IMR-90 (cell line): ENCODE measurements at regions not wholly inside any gene's neighbourhood (a gene's known extent, or its start where the extent isn't known, plus 50 kb on each side); places are given as distances from the start of the nearest gene placed in this dataset.

Source experiments
- ATAC-seq: fragments of 200-7000 bp; cut with Tn5 transposase; 2 replicates; pipeline ENCODE4 v1.9.1; 2020; ENCODE audit warnings: low read depth, mild to moderate bottlenecking, moderate library complexity
- BruUV-seq: library from RNA; stranded (reverse); fragments of 400-500 nt; replicated peaks from 2 replicates; lab custom pipeline; 2021; lab: Mats Ljungman, UMichigan
- CTCF ChIA-PET: fragments of 300-600 bp; formaldehyde crosslinking; extraction: SDS; loops from one replicate; lab custom pipeline; 2021; ENCODE audit warnings: antibody characterized with exemption; lab: Yijun Ruan, JAX
- POLR2A ChIA-PET: fragments of 300-600 bp; sonication (Branson Sonifier 250); formaldehyde crosslinking; loops from one replicate; lab custom pipeline; 2022; ENCODE audit warnings: antibody characterized with exemption; ENCODE audit not compliant: unreplicated experiment; lab: Charles Lee
- DNase-seq: peaks from one replicate; pipeline ENCODE4 v3.0.0; 2013
- H2AFZ ChIP-seq: replicated peaks from 2 replicates; pipeline ENCODE3; 2013; ENCODE audit warnings: low read length, mild to moderate bottlenecking; ENCODE audit not compliant: poor library complexity
- H2AK5ac ChIP-seq: 2 replicates; pipeline ENCODE4 v1.6.1; 2013; ENCODE audit warnings: low read depth, low read length, inconsistent platforms
- H2AK9ac ChIP-seq: replicated peaks from 2 replicates; pipeline ENCODE3; 2013; ENCODE audit warnings: mild to moderate bottlenecking, low read depth, low read length, moderate library complexity; ENCODE audit not compliant: poor library complexity
- H2BK120ac ChIP-seq: 2 replicates; pipeline ENCODE4 v1.6.1; 2013; ENCODE audit warnings: low read depth, low read length, inconsistent platforms
- H2BK15ac ChIP-seq: 3 replicates; pipeline ENCODE4 v1.6.1; 2013; ENCODE audit warnings: low read depth, low read length, inconsistent platforms
- H2BK20ac ChIP-seq: 2 replicates; pipeline ENCODE4 v1.6.1; 2013; ENCODE audit warnings: low read depth, mild to moderate bottlenecking, inconsistent platforms, low read length, moderate library complexity
- H2BK5ac ChIP-seq: 2 replicates; pipeline ENCODE4 v1.6.1; 2013; ENCODE audit warnings: mild to moderate bottlenecking, low read depth, low read length, inconsistent platforms; ENCODE audit not compliant: poor library complexity, severe bottlenecking
- H3K14ac ChIP-seq: replicated peaks from 2 replicates; pipeline ENCODE4 v1.6.1; 2013; ENCODE audit warnings: low read depth, low read length, inconsistent platforms
- H3K18ac ChIP-seq: 2 replicates; pipeline ENCODE4 v1.6.1; 2013; ENCODE audit warnings: low read depth, low read length, control low read depth
- H3K23ac ChIP-seq: 2 replicates; pipeline ENCODE4 v1.6.1; 2013; ENCODE audit warnings: low read depth, low read length, inconsistent platforms
- H3K27ac ChIP-seq: 2 replicates; pipeline ENCODE4 v1.5.1; 2013; ENCODE audit warnings: mild to moderate bottlenecking, control low read depth, low read length; ENCODE audit not compliant: insufficient read depth
- H3K27me3 ChIP-seq: 2 replicates; pipeline ENCODE4 v1.6.1; 2013; ENCODE audit warnings: low read length; ENCODE audit not compliant: control insufficient read depth, insufficient read depth
- H3K36me3 ChIP-seq: 2 replicates; pipeline ENCODE4 v1.6.1; 2013; ENCODE audit warnings: low read length, mixed read lengths; ENCODE audit not compliant: control insufficient read depth, insufficient read depth
- H3K4ac ChIP-seq: 2 replicates; pipeline ENCODE4 v1.6.1; 2013; ENCODE audit warnings: low read depth, low read length, inconsistent platforms
- H3K4me1 ChIP-seq: 2 replicates; pipeline ENCODE4 v1.6.1; 2013; ENCODE audit warnings: low read length, mixed read lengths; ENCODE audit not compliant: control insufficient read depth, insufficient read depth
- H3K4me2 ChIP-seq: 2 replicates; pipeline ENCODE4 v1.6.1; 2013; ENCODE audit warnings: low read depth, mild to moderate bottlenecking, control low read depth, low read length, moderate library complexity
- H3K4me3 ChIP-seq: 2 replicates; pipeline ENCODE4 v1.5.1; 2013; ENCODE audit warnings: low read depth, mild to moderate bottlenecking, control low read depth, low read length, moderate library complexity; ENCODE audit not compliant: insufficient read depth
- H3K56ac ChIP-seq: 2 replicates; pipeline ENCODE4 v1.6.1; 2013; ENCODE audit warnings: low read length, inconsistent platforms; ENCODE audit not compliant: insufficient read depth; ENCODE audit errors: extremely low read depth
- H3K79me1 ChIP-seq, 2 experiments: 2 replicates each; pipeline ENCODE4 v1.6.1; 2013; ENCODE audit warnings: low read length in 2 of 2, inconsistent platforms in 1 of 2, low read depth in 1 of 2
- H3K9ac ChIP-seq: 2 replicates; pipeline ENCODE4 v1.6.1; 2013; ENCODE audit warnings: low read depth, low read length, control low read depth
- H3K9me1 ChIP-seq: 2 replicates; pipeline ENCODE4 v1.6.1; 2013; ENCODE audit warnings: low read length, inconsistent platforms; ENCODE audit not compliant: insufficient read depth
- H3K9me3 ChIP-seq: 2 replicates; pipeline ENCODE4 v1.6.1; 2013; ENCODE audit warnings: low read length; ENCODE audit not compliant: control insufficient read depth, insufficient read depth
- H4K20me1 ChIP-seq: 2 replicates; pipeline ENCODE4 v1.6.1; 2013; ENCODE audit warnings: low read length, inconsistent platforms; ENCODE audit not compliant: insufficient read depth
- H4K5ac ChIP-seq: 2 replicates; pipeline ENCODE4 v1.6.1; 2013; ENCODE audit warnings: mild to moderate bottlenecking, low read depth, low read length, control low read depth
- H4K8ac ChIP-seq, 2 experiments: 2 replicates each; pipeline ENCODE4 v1.6.1; 2013; ENCODE audit warnings: low read depth in 2 of 2, low read length in 2 of 2, control low read depth in 1 of 2, inconsistent platforms in 1 of 2
- H4K91ac ChIP-seq: 2 replicates; pipeline ENCODE4 v1.6.1; 2013; ENCODE audit warnings: low read depth, low read length, inconsistent platforms; ENCODE audit not compliant: insufficient read depth
- POLR2A ChIP-seq: IDR thresholded peaks from 2 replicates; pipeline ENCODE4 v1.6.1; 2012; ENCODE audit warnings: mild to moderate bottlenecking, low read depth, low read length
- RCOR1 ChIP-seq: IDR thresholded peaks from 2 replicates; pipeline ENCODE4 v1.6.1; 2012; ENCODE audit warnings: mild to moderate bottlenecking, low read length, improper control_type of control experiment; ENCODE audit not compliant: insufficient replicate concordance
- SMC3 ChIP-seq: fragments of 150-350 bp; IDR thresholded peaks from 2 replicates; pipeline ENCODE4 v1.6.1; 2016; ENCODE audit warnings: low read depth, mild to moderate bottlenecking, antibody characterized with exemption, low read length, moderate library complexity
- WGBS, 2 experiments: methylation state at CpG; one replicate each; pipeline versions ENCODE4 v1.1.5 to v1.1.7; 2013; ENCODE audit warnings: missing lambda C conversion rate in 2 of 2; ENCODE audit not compliant: insufficient read length in 1 of 2; ENCODE audit errors: extremely low coverage in 2 of 2; 5-methylcytosine and 5-hydroxymethylcytosine counted together
- dilution Hi-C: fragments of 300-500 bp; cut with HindIII; formaldehyde crosslinking; loops from one replicate; pipeline ENCODE4 v1.14.3; 2018; ENCODE audit warnings: low sequenced_read_pairs; ENCODE audit not compliant: unreplicated experiment
- in situ Hi-C: fragments of 300-500 bp; cut with MboI; formaldehyde crosslinking; loops from 3 replicates; pipeline ENCODE4 v1.14.3; 2019; ENCODE audit warnings: low sequenced_read_pairs, inconsistent platforms, mixed read lengths
- intact Hi-C: fragments of 100-400 bp; cut with micrococcal nuclease; formaldehyde crosslinking; loops from 2 replicates; pipeline ENCODE4 v1.10.0; 2022

DNA sequence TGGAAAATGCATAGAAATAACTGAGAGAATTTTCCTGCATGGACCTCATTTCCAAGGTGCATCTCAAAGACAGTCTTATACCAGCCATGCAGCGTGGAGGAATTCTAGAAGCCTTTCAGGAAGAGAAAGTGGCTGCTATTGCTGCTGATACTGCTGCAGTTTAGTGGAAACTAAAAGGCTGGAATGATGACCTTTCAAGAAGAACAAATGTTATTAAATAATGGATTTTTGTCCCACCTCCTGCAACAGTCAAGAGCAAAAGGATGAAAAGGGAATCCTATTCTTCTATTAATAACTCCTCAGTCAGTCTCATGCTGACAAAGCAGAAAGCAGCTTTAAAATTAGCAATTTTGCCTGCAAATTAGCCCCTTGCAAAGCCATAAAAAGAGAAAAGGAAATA lies 68.2 kb upstream of the C1orf87 start:
- H4K91ac ChIP-seq, result no peak overlapping the region
- in situ Hi-C loops, result no loop called here
- H2BK15ac ChIP-seq, result no peak overlapping the region
- no peaks in the 10 kb centered on the region for H3K9me1 ChIP-seq
- no peak overlapping the region for H3K27ac ChIP-seq
- H4K5ac ChIP-seq, result no peak overlapping the region
- no peak overlapping the region for H3K4me2 ChIP-seq
- ATAC-seq (no peak), DNase-seq (no peak)
- no peak overlapping the region for H3K4me3 ChIP-seq
- H3K9ac ChIP-seq, result no peak overlapping the region
- intact Hi-C loops, result no loop called here
- H3K9me3 ChIP-seq, result no peaks in the 10 kb centered on the region
- H3K4ac ChIP-seq, result no peak overlapping the region
- no peaks in the 10 kb centered on the region for H3K27me3 ChIP-seq
- H3K36me3 ChIP-seq, result no peaks in the 10 kb centered on the region
- dilution Hi-C loops, result no loop called here
- no peaks in the 10 kb centered on the region for H3K79me1 ChIP-seq
- no peak overlapping the region for H3K14ac ChIP-seq
- no peak overlapping the region for H4K8ac ChIP-seq
- H2AK5ac ChIP-seq, result no peak overlapping the region
- no peaks in the 10 kb centered on the region for H4K20me1 ChIP-seq
- no peak overlapping the region for H2AFZ ChIP-seq
- no peak overlapping the region for H2BK5ac ChIP-seq
- POLR2A ChIA-PET, result no interaction called here
- WGBS, 2 experiments, result no CpG with 5 or more reads among the region's 1 CpG
- no peak overlapping the region for H2BK120ac ChIP-seq
- H2BK20ac ChIP-seq, result no peak overlapping the region
- no peak overlapping the region for H2AK9ac ChIP-seq
- H3K4me1 ChIP-seq, result no peaks in the 10 kb centered on the region
- no TSS peak for BruUV-seq
- H3K23ac ChIP-seq, result no peak overlapping the region
- CTCF ChIA-PET, result no interaction called here
- H3K18ac ChIP-seq, result no peak overlapping the region
- TF ChIP-seq SMC3 (no peak), RCOR1 (no peak), POLR2A (no peak)
- H3K56ac ChIP-seq, result no peak overlapping the region
